ENCODE measurements at regions not wholly inside any gene's neighbourhood (a gene's known extent, or its start where the extent isn't known, plus 50 kb on each side); places are given as distances from the start of the nearest gene placed in this dataset.

DNA sequence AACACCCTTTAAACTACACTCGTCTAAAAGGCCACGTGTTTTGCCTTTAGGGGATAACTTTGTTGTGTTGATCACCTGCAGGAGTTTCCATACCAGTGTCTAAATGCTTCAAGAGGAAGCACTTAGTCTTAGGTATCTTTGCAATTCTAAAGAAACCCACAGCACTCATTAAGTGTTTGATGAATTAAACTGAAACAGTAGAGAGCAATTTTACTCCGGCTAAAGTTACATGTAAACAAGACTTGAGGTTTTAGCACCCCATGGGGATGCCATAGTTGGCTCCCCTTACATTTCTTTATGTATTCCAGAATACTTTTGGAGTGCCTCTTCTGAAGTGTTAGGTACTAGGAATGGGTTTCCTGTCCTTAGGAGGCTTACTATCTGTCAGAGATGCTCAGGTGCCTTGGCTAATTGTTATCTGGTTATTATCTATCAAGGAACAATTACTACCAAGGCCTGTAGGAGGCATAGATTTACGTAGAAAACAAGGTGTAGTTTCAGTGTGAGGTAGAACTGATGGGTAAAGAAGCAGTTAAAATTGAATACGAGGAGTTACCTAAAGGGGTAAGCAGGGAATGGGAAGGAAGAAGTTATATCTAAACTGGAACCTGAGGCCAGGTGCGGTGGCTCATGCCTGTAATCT lies 176.8 kb upstream of the SAMSN1 start:
- DNase-seq (ENCODE audit: low read depth): no peak

DNA sequence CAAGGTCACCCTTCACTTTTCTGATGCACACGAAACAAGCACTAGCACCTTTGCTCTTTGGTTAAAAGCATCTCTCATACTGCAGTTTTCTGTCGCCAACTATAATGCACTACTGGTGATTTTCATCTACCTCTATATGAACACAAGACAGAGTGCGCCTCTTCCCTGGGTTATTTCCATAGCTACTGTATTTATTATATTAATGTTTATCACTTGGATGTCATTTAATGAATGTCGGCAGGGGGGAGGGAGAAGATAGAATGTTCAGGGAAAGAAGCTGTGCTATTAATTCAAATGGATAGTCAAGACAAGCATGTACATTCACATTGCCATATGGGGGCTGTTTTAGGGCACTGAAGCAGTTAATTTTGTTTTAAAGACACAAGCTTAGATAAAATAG lies 174.1 kb upstream of the SAMSN1 start:
- no peak for DNase-seq (ENCODE audit: low read depth)

DNA sequence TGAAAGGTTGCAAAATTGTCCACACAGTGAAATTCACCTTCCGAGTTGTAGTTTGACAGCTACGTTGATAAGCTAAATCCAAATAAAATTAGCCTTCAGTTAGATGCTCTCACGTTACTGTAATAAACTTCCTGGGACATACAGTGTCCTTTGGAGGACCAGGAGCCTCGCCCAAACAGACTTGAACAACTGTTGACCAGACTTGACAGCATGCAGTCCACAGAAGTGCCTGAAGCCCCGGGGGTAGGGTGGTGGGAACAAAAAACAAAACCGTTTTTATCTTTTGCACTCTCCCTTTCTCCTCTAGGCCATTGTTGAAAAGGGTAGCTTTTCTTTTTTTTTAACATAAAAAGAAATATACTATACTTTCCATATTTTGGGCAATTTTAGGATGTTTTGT lies 172.8 kb upstream of the SAMSN1 start:
- no peak for DNase-seq (ENCODE audit: low read depth)

DNA sequence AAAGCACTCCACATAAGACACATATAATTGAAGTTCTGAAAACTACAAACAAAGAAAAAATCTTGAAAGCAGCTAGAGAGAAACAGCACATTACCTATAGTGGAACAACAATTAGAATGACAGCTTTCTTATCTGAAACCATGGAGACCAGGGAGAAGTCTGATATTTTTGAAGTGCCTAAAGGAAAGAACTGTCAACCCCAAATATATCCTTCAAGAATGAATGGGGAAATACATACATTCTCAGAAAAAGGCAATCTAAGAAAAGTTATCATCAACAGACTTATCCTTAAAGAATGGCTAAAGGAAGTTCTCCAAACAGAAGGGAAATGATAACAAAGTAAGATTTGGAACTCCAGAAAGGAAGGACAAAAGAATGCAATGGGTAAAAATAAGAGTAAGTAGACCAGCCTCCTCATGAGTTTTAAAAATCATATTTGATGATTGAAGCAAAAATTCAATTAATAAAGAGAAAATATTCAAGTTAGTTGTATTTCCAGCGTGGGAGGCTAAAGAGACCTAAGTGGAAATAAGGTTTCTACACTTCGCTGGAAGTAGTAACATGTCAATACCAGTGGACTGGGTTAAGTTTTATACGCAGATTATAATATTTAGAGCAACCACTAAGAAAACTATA lies 170.8 kb upstream of the SAMSN1 start:
- no peak for DNase-seq (ENCODE audit: low read depth)

- no peak for DNase-seq (ENCODE audit: low read depth)
These were observed 167.0 kb upstream of the SAMSN1 start for GRCh38 chr21:14713109-14713508.

GRCh38 chr21:14712121-14712715 lies 166.1 kb upstream of the SAMSN1 start:
- DNase-seq (ENCODE audit: low read depth): no peak

- DNase-seq (ENCODE audit: low read depth): no peak
These were observed 165.2 kb upstream of the SAMSN1 start for GRCh38 chr21:14711287-14711686.

DNA sequence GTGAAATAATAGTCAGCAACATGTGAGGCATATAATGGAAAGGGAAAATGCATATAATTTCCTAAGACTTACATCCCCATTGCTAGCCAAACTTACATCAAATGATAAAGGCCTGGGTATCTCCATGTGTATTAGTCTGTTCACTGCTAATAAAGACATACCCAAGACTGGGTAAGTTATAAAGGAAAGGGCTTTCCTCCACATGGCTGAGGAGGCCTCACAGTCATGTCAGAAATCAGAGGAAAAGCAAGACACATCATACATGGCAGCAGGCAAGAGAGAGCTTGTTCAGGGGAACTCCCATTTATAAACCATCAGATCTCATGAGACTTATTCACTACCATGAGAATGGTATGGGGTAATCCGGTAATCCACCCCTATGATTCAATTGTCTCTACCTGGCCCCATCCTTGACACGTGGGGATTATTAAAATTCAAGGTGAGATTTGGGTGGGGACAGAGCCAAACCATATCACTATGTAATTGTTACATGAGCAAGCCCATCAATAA lies 161.5 kb upstream of the SAMSN1 start:
- no peak for DNase-seq (ENCODE audit: low read depth)

DNA sequence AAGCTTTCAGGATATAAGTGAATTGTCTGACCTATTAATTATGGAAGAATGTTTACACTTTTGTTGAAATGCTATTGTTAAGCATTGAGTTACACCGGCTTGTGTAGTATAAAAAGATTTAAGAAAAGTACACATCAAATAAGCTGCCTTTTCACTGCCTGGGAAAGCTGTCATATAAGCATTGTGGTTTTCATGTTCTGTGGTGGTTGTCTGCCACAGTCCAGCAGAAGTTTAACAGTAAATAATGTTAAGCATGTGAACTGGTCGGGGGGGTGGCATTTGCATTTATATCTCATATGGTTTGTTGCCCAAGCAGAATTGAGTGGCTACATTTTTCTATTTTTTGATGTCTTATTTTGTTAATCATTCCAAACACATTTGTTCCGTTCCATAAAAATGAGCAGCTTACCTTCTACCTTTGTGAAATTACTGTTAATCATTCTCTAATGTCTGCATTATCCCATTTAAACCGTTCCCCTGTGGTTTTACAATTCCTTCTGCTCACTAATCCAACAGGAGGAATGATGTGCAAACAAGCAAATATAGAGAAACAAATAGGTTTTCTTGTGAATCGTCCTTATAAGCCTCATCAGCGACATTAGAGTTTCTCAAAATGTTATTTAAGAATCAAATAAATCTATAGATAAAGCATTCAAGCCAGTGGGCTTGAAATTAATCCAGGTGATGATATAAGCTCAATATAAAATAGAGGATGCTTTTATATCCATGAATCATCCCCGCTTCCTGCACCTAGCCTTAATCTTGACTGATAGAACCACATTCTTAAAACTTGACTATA lies 160.8 kb upstream of the SAMSN1 start:
- no peak for DNase-seq (ENCODE audit: low read depth)

DNA sequence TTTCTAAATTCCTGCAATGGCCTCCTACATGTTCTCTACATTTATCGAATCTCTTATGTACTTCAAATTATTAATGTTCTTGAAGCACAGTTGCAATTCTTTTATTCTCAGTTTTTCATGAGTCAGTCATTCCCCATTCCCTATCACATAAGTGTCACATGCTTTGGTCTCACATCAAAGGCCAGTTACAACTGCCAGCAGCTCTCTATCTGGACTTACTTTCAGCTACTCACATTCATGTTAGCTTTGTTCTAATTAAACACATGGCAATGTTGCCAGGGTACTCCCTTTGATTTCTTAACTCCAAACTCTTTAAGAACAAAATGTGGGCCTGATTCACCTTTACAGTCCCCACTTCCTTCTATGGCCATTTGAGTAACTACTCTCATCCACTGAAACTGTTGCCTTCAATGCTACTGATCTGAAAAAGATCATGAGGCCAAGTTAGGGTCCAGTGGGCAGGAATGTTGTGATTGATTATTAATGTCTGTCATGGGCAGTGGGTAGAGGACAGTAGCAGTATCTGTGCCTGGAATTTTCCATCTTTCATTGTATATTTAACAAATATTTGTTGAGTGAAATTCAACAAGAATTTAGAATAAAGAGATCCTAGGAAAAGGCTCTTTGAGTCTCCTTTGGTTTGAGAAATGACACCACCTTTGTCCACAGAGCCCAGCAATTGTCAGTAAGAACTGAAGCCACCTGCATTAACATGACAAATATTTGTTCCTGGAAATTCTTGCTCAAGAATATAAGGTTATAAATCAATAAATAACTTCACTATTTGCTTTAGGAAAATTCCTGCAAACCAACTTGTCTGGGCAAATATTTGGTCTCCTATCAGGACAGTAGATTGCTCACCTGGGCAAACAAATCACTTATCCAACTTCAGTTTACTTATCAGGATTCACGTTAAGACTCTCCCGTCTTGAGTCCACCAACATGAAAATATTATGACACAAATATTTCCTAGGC lies 153.6 kb upstream of the SAMSN1 start:
- DNase-seq (ENCODE audit: low read depth): no peak

DNA sequence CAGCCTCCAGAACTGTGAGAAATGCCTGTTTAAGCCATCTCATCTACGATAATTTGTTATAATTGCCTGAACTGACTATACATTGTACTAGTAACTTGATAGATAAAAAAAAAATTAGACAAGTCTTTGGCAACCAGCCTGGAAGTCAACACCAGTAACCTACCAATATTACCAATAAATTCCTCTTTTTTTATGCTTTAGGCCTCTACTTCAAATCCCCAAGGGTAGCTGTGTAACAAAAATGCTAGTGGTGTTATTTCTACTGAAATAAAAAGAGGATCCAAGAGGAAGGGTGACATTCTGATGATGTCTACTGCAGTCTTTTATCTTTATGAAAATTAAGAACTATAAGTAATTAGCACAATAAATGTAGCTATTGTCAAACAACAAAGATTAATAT lies 151.7 kb upstream of the SAMSN1 start:
- DNase-seq (ENCODE audit: low read depth): no peak

GRCh38 chr21:14694817-14695216 lies 148.7 kb upstream of the SAMSN1 start:
- DNase-seq (ENCODE audit: low read depth): no peak

- no peak for DNase-seq (ENCODE audit: low read depth)
These were observed 147.9 kb upstream of the SAMSN1 start for GRCh38 chr21:14693997-14694396.

GRCh38 chr21:14691914-14692313 lies 145.8 kb upstream of the SAMSN1 start:
- DNase-seq (ENCODE audit: low read depth): no peak

GRCh38 chr21:14690886-14691285 lies 144.8 kb upstream of the SAMSN1 start:
- DNase-seq (ENCODE audit: low read depth): no peak

- no peak for DNase-seq (ENCODE audit: low read depth)
These were observed 142.8 kb upstream of the SAMSN1 start for GRCh38 chr21:14688936-14689335.

DNA sequence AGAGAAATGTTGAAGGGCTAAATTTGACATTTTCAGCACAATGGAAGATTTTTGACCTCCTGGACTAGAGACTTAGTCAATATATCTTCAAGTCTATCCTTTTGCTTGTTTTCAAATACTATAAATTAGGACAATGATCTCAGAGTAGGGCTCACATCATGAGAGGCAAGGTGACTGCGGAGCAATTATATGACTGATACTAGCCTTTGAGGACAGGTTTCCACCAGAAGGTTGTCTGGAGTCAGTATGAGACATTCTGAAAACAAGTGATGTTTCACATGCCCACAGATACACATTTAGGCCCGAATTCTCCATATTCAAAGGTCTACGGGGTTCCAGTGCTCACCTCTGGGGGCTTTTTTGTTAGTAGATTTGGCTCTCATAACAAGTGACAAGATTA lies 142.3 kb upstream of the SAMSN1 start:
- no peak for DNase-seq (ENCODE audit: low read depth)

- no peak for DNase-seq (ENCODE audit: low read depth)
These were observed 141.1 kb upstream of the SAMSN1 start for GRCh38 chr21:14687268-14687625.

GRCh38 chr21:14686466-14687267 lies 140.6 kb upstream of the SAMSN1 start:
- DNase-seq (ENCODE audit: low read depth): no peak

DNA sequence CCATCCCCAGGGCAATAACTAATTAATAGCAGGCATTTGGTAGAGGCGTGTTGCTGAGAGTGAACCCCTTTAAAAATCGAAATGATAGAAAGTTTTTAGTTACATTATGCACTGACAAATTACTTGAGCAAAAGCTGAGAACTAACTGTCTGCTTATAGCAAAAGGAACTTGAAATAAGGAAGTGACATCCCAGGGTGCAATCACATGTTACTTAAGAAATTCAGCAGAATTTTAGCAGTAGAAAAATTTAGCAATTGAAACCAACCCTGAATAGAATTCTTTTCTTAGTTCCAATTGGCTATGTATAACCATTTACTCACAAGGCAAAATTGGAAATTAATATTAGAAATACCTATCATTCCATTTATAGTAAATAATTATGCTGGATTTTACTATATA lies 139.5 kb upstream of the SAMSN1 start:
- no peak for DNase-seq (ENCODE audit: low read depth)

- DNase-seq (ENCODE audit: low read depth): no peak
These were observed 138.0 kb upstream of the SAMSN1 start for GRCh38 chr21:14684071-14684470.

Data from stimulated activated CD4-positive, alpha-beta T cell treated with anti-CD3 and anti-CD28 coated beads, Interleukin-2, amount 100 ng/mL, for 4 hours (primary cell).